Stimulated activated naive B cell treated with anti-CD40 and anti-IgM and Interleukin-4, amounts not matched to agents 10 μg/mL and 1 μg/mL and 100 μg/mL, for 72 hours (primary cell): ENCODE measurements at regions not wholly inside any gene's neighbourhood (a gene's known extent, or its start where the extent isn't known, plus 50 kb on each side); places are given as distances from the start of the nearest gene placed in this dataset.

Source experiments
- ATAC-seq, 2 donors: fragments of 150-1000 bp; cut with Tn5 transposase; replicated peaks; 2 replicates each; pipeline ENCODE4 v1.10.0; 2021; ENCODE audit warnings: moderate library complexity in 1 of 2
- DNase-seq: peaks from one replicate; pipeline ENCODE4 v3.0.0; 2021
- H3K27ac Mint-ChIP-seq: one replicate; pipeline ENCODE4 v1.8.0; 2022; ENCODE audit warnings: mild to moderate bottlenecking, mixed read lengths
- H3K27me3 Mint-ChIP-seq, 2 donors: one replicate each; pipeline ENCODE4 v1.8.0; 2022; ENCODE audit warnings: mixed read lengths in 2 of 2
- H3K36me3 Mint-ChIP-seq, 2 donors: one replicate each; pipeline ENCODE4 v1.8.0; 2022; ENCODE audit warnings: mixed read lengths in 2 of 2, mild to moderate bottlenecking in 1 of 2
- H3K4me1 Mint-ChIP-seq, 2 donors: one replicate each; pipeline ENCODE4 v1.8.0; 2022; ENCODE audit warnings: mixed read lengths in 2 of 2, mild to moderate bottlenecking in 1 of 2
- H3K4me3 Mint-ChIP-seq, 2 donors: one replicate each; pipeline ENCODE4 v1.8.0; 2022; ENCODE audit warnings: mild to moderate bottlenecking in 2 of 2, mixed read lengths in 2 of 2, moderate library complexity in 1 of 2
- H3K9me3 Mint-ChIP-seq, 2 donors: one replicate each; pipeline ENCODE4 v1.8.0; 2022; ENCODE audit warnings: mixed read lengths in 2 of 2, mild to moderate bottlenecking in 1 of 2

GRCh38 chr14:34137001-34137745, 186.3 kb upstream of the EGLN3 start:
- ATAC-seq (no peak), DNase-seq (no peak)
- H3K4me3 Mint-ChIP-seq: no peak overlapping the region
- no peaks in the 10 kb centered on the region for H3K36me3 Mint-ChIP-seq
- no peaks in the 10 kb centered on the region for H3K4me1 Mint-ChIP-seq
- peaks cover 6 to 11% of the 10 kb centered on the region in 2 donors for H3K27me3 Mint-ChIP-seq
- H3K9me3 Mint-ChIP-seq: peaks cover 3 to 4% of the 10 kb centered on the region in 2 donors
- H3K27ac Mint-ChIP-seq: no peak overlapping the region

GRCh38 chr14:34135492-34135891, 184.6 kb upstream of the EGLN3 start:
- no peaks in the 10 kb centered on the region for H3K36me3 Mint-ChIP-seq

DNA sequence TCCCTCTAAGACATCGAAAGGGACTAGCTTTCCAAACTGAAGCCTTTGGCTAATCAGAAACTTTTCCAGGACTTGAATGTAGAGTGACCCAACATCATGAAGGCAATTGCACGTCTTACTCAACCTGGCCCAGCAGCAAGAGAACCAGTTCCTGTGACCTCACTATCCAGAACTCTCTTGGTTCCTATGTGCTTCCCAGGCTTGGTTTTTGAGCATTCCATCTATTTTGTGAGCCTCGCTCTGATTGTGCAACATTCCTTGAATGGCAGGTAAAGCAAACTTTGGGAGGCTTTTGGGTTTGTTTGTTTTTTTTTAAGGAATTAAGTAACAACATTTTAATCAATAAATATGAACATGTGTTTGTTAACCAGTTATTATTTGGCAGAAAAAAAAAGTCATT, 183.6 kb upstream of the EGLN3 start:
- Mint-ChIP-seq H3K27ac (no peak overlapping the region), H3K9me3 (no peaks in the 10 kb centered on the region), H3K27me3 (peaks cover 6 to 11% of the 10 kb centered on the region in 2 donors), H3K4me3 (no peak overlapping the region), H3K4me1 (no peaks in the 10 kb centered on the region), H3K36me3 (no peaks in the 10 kb centered on the region)
- DNase-seq (no peak), ATAC-seq (no peak)

More at GRCh38 chr14:34135492-34135891, 184.6 kb upstream of the EGLN3 start:
- Mint-ChIP-seq H3K27ac (no peak overlapping the region), H3K4me3 (no peak overlapping the region), H3K27me3 (peaks cover 6 to 11% of the 10 kb centered on the region in 2 donors), H3K4me1 (no peaks in the 10 kb centered on the region), H3K9me3 (no peaks in the 10 kb centered on the region)
- DNase-seq: no peak
- ATAC-seq: no peak

GRCh38 chr14:34129927-34130552, 179.2 kb upstream of the EGLN3 start:
- Mint-ChIP-seq H3K27ac (no peak overlapping the region), H3K9me3 (no peaks in the 10 kb centered on the region), H3K4me1 (no peaks in the 10 kb centered on the region), H3K27me3 (peaks cover 0 to 5% of the 10 kb centered on the region in 2 donors), H3K4me3 (no peak overlapping the region), H3K36me3 (no peaks in the 10 kb centered on the region)
- ATAC-seq (no peak), DNase-seq (no peak)

- Mint-ChIP-seq H3K36me3 (no peaks in the 10 kb centered on the region), H3K4me3 (no peak overlapping the region), H3K27ac (no peak overlapping the region), H3K27me3 (peaks cover 0 to 5% of the 10 kb centered on the region in 2 donors), H3K4me1 (no peaks in the 10 kb centered on the region), H3K9me3 (no peaks in the 10 kb centered on the region)
- DNase-seq: no peak
- ATAC-seq: no peak
These were observed 177.8 kb upstream of the EGLN3 start for GRCh38 chr14:34128665-34129064.

- no peak overlapping the region for H3K27ac Mint-ChIP-seq
- peaks cover 4 to 5% of the 10 kb centered on the region in 2 donors for H3K27me3 Mint-ChIP-seq
- H3K4me1 Mint-ChIP-seq: no peaks in the 10 kb centered on the region
- no peaks in the 10 kb centered on the region for H3K9me3 Mint-ChIP-seq
- H3K4me3 Mint-ChIP-seq: no peak overlapping the region
- ATAC-seq (no peak), DNase-seq (no peak)
- H3K36me3 Mint-ChIP-seq: no peaks in the 10 kb centered on the region
These were observed 175.7 kb upstream of the EGLN3 start for GRCh38 chr14:34126586-34126985.

- Mint-ChIP-seq H3K4me3 (no peak overlapping the region), H3K27me3 (peaks cover 5 to 8% of the 10 kb centered on the region in 2 donors), H3K36me3 (no peaks in the 10 kb centered on the region), H3K4me1 (no peaks in the 10 kb centered on the region), H3K27ac (no peak overlapping the region), H3K9me3 (no peaks in the 10 kb centered on the region)
- DNase-seq: no peak
- no peak for ATAC-seq
These were observed 173.7 kb upstream of the EGLN3 start for GRCh38 chr14:34124585-34124984.

DNA sequence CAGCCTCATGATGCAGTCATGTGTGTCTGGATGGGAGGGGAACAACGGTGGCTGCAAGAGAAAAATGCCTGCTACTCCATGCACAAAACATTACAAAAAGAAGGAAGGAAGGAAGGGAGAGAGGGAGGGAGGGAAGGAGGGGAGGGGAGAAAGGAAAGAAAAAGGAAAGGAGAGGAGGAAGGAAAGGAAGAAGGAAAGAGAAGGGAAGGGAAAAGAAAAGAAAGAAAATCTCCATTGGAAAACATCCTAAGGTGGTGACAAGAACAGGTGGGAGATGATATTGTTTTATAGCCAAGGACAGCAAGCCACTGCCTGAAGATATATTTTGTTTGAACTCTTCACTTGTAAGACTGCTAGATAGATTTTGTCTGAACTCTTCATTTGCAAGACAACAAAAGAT, 171.8 kb upstream of the EGLN3 start:
- Mint-ChIP-seq H3K9me3 (no peaks in the 10 kb centered on the region), H3K27me3 (peaks cover 5 to 8% of the 10 kb centered on the region in 2 donors), H3K36me3 (no peaks in the 10 kb centered on the region), H3K4me1 (no peaks in the 10 kb centered on the region), H3K27ac (no peak overlapping the region), H3K4me3 (no peak overlapping the region)
- ATAC-seq: no peak
- no peak for DNase-seq

GRCh38 chr14:34122081-34122480, 171.2 kb upstream of the EGLN3 start:
- Mint-ChIP-seq H3K27ac (no peak overlapping the region), H3K9me3 (no peaks in the 10 kb centered on the region), H3K27me3 (peaks cover 5 to 8% of the 10 kb centered on the region in 2 donors), H3K4me3 (no peak overlapping the region), H3K36me3 (no peaks in the 10 kb centered on the region), H3K4me1 (no peaks in the 10 kb centered on the region)
- DNase-seq: no peak
- ATAC-seq: no peak

- Mint-ChIP-seq H3K4me3 (no peak overlapping the region), H3K4me1 (no peaks in the 10 kb centered on the region), H3K9me3 (peaks cover 5 to 6% of the 10 kb centered on the region in 2 donors), H3K36me3 (no peaks in the 10 kb centered on the region), H3K27ac (no peak overlapping the region), H3K27me3 (peaks cover 5 to 8% of the 10 kb centered on the region in 2 donors)
- no peak for DNase-seq
- no peak for ATAC-seq
These were observed 169.5 kb upstream of the EGLN3 start for GRCh38 chr14:34120185-34120977.

- ATAC-seq: no peak
- H3K36me3 Mint-ChIP-seq: no peaks in the 10 kb centered on the region
- no peak overlapping the region for H3K4me3 Mint-ChIP-seq
- H3K27ac Mint-ChIP-seq: no peak overlapping the region
- no peaks in the 10 kb centered on the region for H3K4me1 Mint-ChIP-seq
- DNase-seq: no peak
- peaks cover 5 to 8% of the 10 kb centered on the region in 2 donors for H3K27me3 Mint-ChIP-seq
- peaks cover 5 to 6% of the 10 kb centered on the region in 2 donors for H3K9me3 Mint-ChIP-seq
These were observed 168.4 kb upstream of the EGLN3 start for GRCh38 chr14:34119107-34119858.

DNA sequence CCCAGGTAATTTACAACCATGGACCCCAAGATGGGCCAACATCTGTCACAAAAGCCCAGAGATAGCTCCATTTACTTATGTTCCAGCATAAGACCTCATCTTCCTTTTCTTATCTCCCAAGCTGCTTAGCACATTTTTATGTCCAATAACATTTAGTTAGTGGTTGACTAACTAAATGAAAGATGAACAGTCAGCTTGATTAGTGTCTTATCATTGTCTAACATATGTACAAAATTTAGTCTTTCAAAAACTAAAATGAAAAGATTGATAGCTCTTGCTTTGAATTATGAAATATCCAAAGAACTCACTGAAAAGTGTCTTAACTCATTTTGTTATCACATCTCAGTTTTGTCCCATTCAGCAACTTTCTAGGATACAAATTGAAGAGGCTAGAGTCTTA, 163.1 kb upstream of the EGLN3 start:
- peaks cover 5 to 6% of the 10 kb centered on the region in 2 donors for H3K9me3 Mint-ChIP-seq
- H3K27me3 Mint-ChIP-seq: peaks cover 3 to 14% of the 10 kb centered on the region in 2 donors
- DNase-seq (no peak), ATAC-seq (no peak)
- H3K4me3 Mint-ChIP-seq: no peak overlapping the region
- H3K36me3 Mint-ChIP-seq: no peaks in the 10 kb centered on the region
- H3K4me1 Mint-ChIP-seq: no peaks in the 10 kb centered on the region
- no peak overlapping the region for H3K27ac Mint-ChIP-seq

GRCh38 chr14:34113005-34113511, 162.2 kb upstream of the EGLN3 start:
- no peak overlapping the region for H3K27ac Mint-ChIP-seq

DNA sequence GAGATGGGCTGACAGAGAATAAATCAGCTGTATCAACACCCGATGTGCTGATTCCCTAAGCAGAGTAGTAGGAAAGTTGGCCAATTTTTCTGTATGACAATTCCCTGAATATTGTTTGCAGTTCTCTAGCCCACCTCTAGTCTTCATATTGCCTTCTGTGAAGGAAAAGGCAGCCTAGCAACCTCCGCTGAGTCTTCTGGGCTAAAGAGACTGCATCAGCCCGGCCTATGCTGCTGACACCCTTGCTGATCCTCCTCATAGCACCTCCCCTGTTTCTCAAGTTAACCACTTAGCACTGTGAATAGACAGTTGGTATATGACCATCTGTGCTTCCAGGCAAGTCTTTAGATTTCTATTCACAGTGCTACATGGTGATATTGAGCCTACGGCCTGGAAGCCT, 161.1 kb upstream of the EGLN3 start:
- Mint-ChIP-seq H3K4me1 (no peaks in the 10 kb centered on the region), H3K4me3 (no peak overlapping the region), H3K36me3 (no peaks in the 10 kb centered on the region), H3K27me3 (peaks cover 3 to 14% of the 10 kb centered on the region in 2 donors), H3K9me3 (peaks cover 5 to 6% of the 10 kb centered on the region in 2 donors), H3K27ac (no peak overlapping the region)
- ATAC-seq: no peak
- DNase-seq: no peak

More at GRCh38 chr14:34113005-34113511, 162.2 kb upstream of the EGLN3 start:
- ATAC-seq: no peak
- Mint-ChIP-seq H3K4me1 (no peaks in the 10 kb centered on the region), H3K36me3 (no peaks in the 10 kb centered on the region), H3K9me3 (peaks cover 5 to 6% of the 10 kb centered on the region in 2 donors), H3K4me3 (no peak overlapping the region), H3K27me3 (peaks cover 3 to 14% of the 10 kb centered on the region in 2 donors)
- no peak for DNase-seq
